Osteoblast (primary cell): ENCODE measurements at regions not wholly inside any gene's neighbourhood (a gene's known extent, or its start where the extent isn't known, plus 50 kb on each side); places are given as distances from the start of the nearest gene placed in this dataset.
A peak's percentile ranks its signal among the peaks of the same experiment; 100 is the strongest.

ENCODE experiments used
- DNase-seq: peaks from one replicate; pipeline ENCODE4 v3.0.0; 2011; ENCODE audit warnings: low spot score, mixed read lengths; ENCODE audit not compliant: insufficient read length; ENCODE audit errors: missing footprints
- H2AFZ ChIP-seq: 2 replicates; pipeline ENCODE4 v1.6.0; 2011; ENCODE audit warnings: mild to moderate bottlenecking, low read length
- H3K27ac ChIP-seq: 2 replicates; pipeline ENCODE4 v1.5.1; 2011; ENCODE audit warnings: mild to moderate bottlenecking, low read depth, low read length, moderate library complexity
- H3K27me3 ChIP-seq: 2 replicates; pipeline ENCODE4 v1.6.0; 2012; ENCODE audit warnings: mild to moderate bottlenecking, control low read depth, inconsistent platforms, low read length, moderate library complexity; ENCODE audit not compliant: insufficient read depth
- H3K36me3 ChIP-seq: 2 replicates; pipeline ENCODE4 v1.5.1; 2011; ENCODE audit warnings: mild to moderate bottlenecking, low read length, control low read depth, moderate library complexity; ENCODE audit not compliant: insufficient read depth
- H3K4me1 ChIP-seq: 2 replicates; pipeline ENCODE4 v1.5.1; 2011; ENCODE audit warnings: mild to moderate bottlenecking, low read length, control low read depth, moderate library complexity; ENCODE audit not compliant: insufficient read depth
- H3K4me2 ChIP-seq: 2 replicates; pipeline ENCODE4 v1.6.0; 2011; ENCODE audit warnings: mild to moderate bottlenecking, low read length; ENCODE audit not compliant: insufficient read depth
- H3K4me3 ChIP-seq: fragments of 200-600 bp; sonication (generic); 3 replicates; pipeline ENCODE4 v1.5.1; 2012; ENCODE audit warnings: mild to moderate bottlenecking, low read length, inconsistent platforms; ENCODE audit not compliant: insufficient read depth
- H3K79me2 ChIP-seq: 2 replicates; pipeline ENCODE4 v1.6.0; 2012; ENCODE audit warnings: mild to moderate bottlenecking, low read length, control low read depth, inconsistent platforms; ENCODE audit not compliant: insufficient read depth
- H3K9me3 ChIP-seq: 2 replicates; pipeline ENCODE4 v1.5.1; 2011; ENCODE audit warnings: low read depth, low read length, control low read depth
- H4K20me1 ChIP-seq: 2 replicates; pipeline ENCODE4 v1.6.0; 2012; ENCODE audit warnings: mild to moderate bottlenecking, low read length, control low read depth; ENCODE audit not compliant: insufficient read depth
- TF ChIP-seq, protein P1 (sequence below): IDR thresholded peaks from 2 replicates; pipeline ENCODE4 v1.5.1; 2011; ENCODE audit warnings: mild to moderate bottlenecking, low read depth, low read length, moderate library complexity; ENCODE audit errors: extremely low read depth

DNA sequence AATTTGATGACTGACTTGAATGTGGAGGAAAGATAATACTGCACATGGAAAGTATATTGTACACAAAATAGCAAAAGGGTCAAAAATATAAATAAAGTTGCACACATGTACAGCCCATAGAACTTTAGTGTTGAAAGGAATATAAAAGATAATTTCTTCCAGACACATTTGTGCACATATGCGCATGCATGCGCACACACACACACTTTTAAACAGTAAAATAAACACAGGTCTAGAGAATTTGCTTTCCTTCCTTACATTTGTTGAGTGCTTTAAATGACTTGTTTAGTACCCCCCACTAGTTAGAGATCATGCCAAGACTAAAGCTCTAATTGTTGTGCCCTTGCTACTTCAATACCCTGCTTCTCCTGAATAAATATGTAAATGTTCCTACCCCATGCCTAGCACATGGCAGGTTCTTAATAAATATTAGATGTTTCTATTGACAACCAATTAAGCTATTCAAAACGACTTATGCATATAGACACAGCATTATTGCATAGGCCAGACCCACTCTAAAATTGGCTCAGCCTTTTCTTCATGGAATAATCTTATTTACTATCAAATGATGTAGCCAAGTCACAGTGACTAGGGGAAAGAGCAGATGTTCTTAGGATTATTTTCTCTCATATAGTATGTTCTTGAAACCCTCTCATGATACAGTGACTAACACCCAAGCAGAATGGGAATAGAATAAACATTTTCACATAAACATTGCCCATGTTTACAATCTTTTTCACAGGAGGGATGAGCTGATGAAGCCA lies 165.5 kb upstream of the ACVR2A start:
- H3K4me2 ChIP-seq = no peak overlapping the region
- no peaks in the 10 kb centered on the region for H4K20me1 ChIP-seq
- H3K79me2 ChIP-seq = no peaks in the 10 kb centered on the region
- DNase-seq = no peak
- no peak overlapping the region for H3K27ac ChIP-seq
- TF ChIP-seq, protein P1, sequence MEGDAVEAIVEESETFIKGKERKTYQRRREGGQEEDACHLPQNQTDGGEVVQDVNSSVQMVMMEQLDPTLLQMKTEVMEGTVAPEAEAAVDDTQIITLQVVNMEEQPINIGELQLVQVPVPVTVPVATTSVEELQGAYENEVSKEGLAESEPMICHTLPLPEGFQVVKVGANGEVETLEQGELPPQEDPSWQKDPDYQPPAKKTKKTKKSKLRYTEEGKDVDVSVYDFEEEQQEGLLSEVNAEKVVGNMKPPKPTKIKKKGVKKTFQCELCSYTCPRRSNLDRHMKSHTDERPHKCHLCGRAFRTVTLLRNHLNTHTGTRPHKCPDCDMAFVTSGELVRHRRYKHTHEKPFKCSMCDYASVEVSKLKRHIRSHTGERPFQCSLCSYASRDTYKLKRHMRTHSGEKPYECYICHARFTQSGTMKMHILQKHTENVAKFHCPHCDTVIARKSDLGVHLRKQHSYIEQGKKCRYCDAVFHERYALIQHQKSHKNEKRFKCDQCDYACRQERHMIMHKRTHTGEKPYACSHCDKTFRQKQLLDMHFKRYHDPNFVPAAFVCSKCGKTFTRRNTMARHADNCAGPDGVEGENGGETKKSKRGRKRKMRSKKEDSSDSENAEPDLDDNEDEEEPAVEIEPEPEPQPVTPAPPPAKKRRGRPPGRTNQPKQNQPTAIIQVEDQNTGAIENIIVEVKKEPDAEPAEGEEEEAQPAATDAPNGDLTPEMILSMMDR = no peak
- H3K4me1 ChIP-seq = no peaks in the 10 kb centered on the region
- H3K36me3 ChIP-seq = no peaks in the 10 kb centered on the region
- H3K9me3 ChIP-seq = no peaks in the 10 kb centered on the region
- no peak overlapping the region for H2AFZ ChIP-seq
- H3K27me3 ChIP-seq = no peaks in the 10 kb centered on the region
- no peak overlapping the region for H3K4me3 ChIP-seq

DNA sequence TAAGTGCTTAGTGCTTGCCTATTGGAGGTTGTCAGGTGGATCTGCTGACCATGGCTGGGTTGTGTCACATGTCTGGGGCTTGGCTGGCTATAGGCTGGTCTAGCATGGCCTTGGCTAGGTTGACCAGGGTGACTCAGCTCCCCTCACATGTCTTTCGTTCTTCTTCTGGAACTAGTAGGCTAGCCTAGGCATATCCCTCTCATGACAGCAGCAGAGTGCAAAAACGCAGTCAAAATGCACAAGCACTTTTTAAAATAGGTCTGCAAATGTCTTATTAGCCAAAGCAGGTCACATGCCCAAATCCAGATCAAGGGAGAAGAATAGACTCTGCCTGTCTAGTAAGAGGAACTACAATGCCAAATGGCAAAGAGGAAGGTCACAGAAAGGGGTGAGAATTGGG lies 179.7 kb upstream of the ACVR2A start:
- H3K36me3 ChIP-seq = no peaks in the 10 kb centered on the region
- no peaks in the 10 kb centered on the region for H3K4me1 ChIP-seq
- no peaks in the 10 kb centered on the region for H3K79me2 ChIP-seq
- no peak overlapping the region for H3K4me2 ChIP-seq
- H3K27ac ChIP-seq = no peak overlapping the region
- H3K27me3 ChIP-seq = no peaks in the 10 kb centered on the region
- no peak overlapping the region for H2AFZ ChIP-seq
- no peak overlapping the region for H3K4me3 ChIP-seq
- H3K9me3 ChIP-seq = no peaks in the 10 kb centered on the region
- DNase-seq = no peak
- TF ChIP-seq, protein P1 = no peak
- H4K20me1 ChIP-seq = no peaks in the 10 kb centered on the region

DNA sequence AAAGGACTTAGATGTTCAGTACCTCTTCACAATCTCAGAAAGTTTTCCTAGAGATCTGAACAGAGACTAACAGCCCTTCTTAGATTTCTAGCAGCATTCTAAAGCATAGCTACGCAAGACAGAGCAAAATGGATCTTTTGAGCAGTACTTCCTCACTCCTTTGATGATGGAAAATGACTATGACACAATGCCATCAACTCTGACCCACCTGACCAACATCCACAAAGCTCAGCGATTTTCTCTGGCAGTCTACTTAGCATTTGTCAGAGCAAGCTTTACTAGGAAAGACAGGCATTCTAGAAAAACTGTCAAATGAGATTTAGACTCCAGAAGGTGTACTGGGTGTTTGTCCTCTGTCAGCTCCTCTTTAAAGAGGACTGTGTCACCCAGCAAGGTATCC lies 180.9 kb upstream of the ACVR2A start:
- TF ChIP-seq, protein P1 = no peak
- Histone ChIP-seq H3K4me2 (no peak overlapping the region), H4K20me1 (no peaks in the 10 kb centered on the region), H3K79me2 (no peaks in the 10 kb centered on the region), H3K9me3 (no peaks in the 10 kb centered on the region), H3K4me3 (no peak overlapping the region), H3K36me3 (no peaks in the 10 kb centered on the region), H3K27me3 (no peaks in the 10 kb centered on the region), H3K4me1 (no peaks in the 10 kb centered on the region), H2AFZ (no peak overlapping the region), H3K27ac (no peak overlapping the region)
- DNase-seq = no peak

DNA sequence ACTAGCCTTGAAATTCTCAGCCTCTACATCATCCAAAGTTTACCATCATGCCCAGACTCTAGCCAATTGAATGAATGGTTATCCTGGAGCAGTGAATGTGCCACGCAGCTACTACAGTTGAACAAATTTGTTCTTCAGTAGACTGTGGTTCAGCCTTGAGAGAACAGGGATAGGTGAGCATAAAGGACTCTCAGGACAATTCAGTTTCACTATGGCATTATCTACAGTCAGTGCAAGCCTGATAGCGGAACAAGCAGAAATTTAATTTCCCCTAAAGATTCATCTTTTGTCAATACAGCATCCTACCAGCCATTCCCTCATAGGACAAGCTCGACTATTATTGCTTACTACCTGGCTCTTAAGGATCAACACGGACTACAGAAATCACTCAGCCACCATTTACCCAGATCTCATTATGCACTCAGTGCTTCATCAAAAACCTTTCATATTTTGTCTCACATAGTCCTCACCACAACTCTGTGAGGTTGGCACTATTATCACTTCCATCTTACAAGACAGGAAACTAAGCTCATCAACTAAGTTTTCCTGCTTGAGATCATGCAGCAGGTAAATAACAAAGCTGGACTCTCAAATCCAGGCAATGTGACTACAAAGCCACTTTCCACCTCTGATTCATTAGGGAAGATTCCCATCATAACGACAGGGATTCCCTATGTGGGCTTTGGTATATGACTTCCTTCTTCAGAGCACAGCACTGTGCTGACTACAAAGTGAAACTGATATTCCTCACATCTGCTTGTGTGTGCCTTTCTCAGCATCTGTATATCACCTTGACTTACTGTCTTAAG lies 181.5 kb upstream of the ACVR2A start:
- Histone ChIP-seq H3K27me3 (no peaks in the 10 kb centered on the region), H3K27ac (no peak overlapping the region), H4K20me1 (no peaks in the 10 kb centered on the region), H3K9me3 (no peaks in the 10 kb centered on the region), H3K36me3 (no peaks in the 10 kb centered on the region), H3K4me1 (no peaks in the 10 kb centered on the region), H2AFZ (no peak overlapping the region), H3K79me2 (no peaks in the 10 kb centered on the region), H3K4me3 (no peak overlapping the region), H3K4me2 (no peak overlapping the region)
- TF ChIP-seq, protein P1 = no peak
- DNase-seq = peak; percentile 76
